VCaP (cell line): ENCODE measurements at regions not wholly inside any gene's neighbourhood (a gene's known extent, or its start where the extent isn't known, plus 50 kb on each side); places are given as distances from the start of the nearest gene placed in this dataset.

ENCODE experiments used
- H3K27ac ChIP-seq: fragments of 450-650 bp; 2 replicates; pipeline ENCODE4 v1.5.1; 2017
- CTCF ChIP-seq: fragments of 450-650 bp; conservative IDR thresholded peaks from 2 replicates; pipeline ENCODE4 v1.5.1; 2017; ENCODE audit warnings: mild to moderate bottlenecking, moderate library complexity

GRCh38 chr1:11377001-11377583, 101.9 kb upstream of the DISP3 start:
- H3K27ac ChIP-seq, result no peak overlapping the region
- TF ChIP-seq CTCF, result no peak

- H3K27ac ChIP-seq, result no peak overlapping the region
These were observed 101.0 kb upstream of the DISP3 start for GRCh38 chr1:11377954-11378353.

GRCh38 chr1:11379851-11380250, 99.1 kb upstream of the DISP3 start:
- no peak for TF ChIP-seq CTCF
- H3K27ac ChIP-seq, result no peak overlapping the region

More at GRCh38 chr1:11377954-11378353, 101.0 kb upstream of the DISP3 start:
- no peak for TF ChIP-seq CTCF

- no peak for TF ChIP-seq CTCF
- no peak overlapping the region for H3K27ac ChIP-seq
These were observed 98.5 kb upstream of the DISP3 start for GRCh38 chr1:11380500-11380899.

GRCh38 chr1:11383553-11384169, 95.3 kb upstream of the DISP3 start:
- H3K27ac ChIP-seq, result no peak overlapping the region
- no peak for TF ChIP-seq CTCF

- TF ChIP-seq CTCF, result no peak
These were observed 94.8 kb upstream of the DISP3 start for GRCh38 chr1:11384170-11384554.

GRCh38 chr1:11387829-11388228, 91.1 kb upstream of the DISP3 start:
- no peak for TF ChIP-seq CTCF
- no peak overlapping the region for H3K27ac ChIP-seq

More at GRCh38 chr1:11384170-11384554, 94.8 kb upstream of the DISP3 start:
- no peak overlapping the region for H3K27ac ChIP-seq
